ENCODE measurements at regions not wholly inside any gene's neighbourhood (a gene's known extent, or its start where the extent isn't known, plus 50 kb on each side); places are given as distances from the start of the nearest gene placed in this dataset.

GRCh38 chr5:105530716-105531261 is 1968.2 kb upstream of the NUDT12 start:
- TF ChIP-seq POLR2AphosphoS5 (IDR thresholded peaks at IDR 0.05) (no peak), CTCF (IDR thresholded peaks at IDR 0.05) (no peak), POLR2A (IDR thresholded peaks at IDR 0.05) (no peak)

Data from sigmoid colon (tissue), 4 donors.